NT2/D1 (cell line): ENCODE measurements at regions not wholly inside any gene's neighbourhood (a gene's known extent, or its start where the extent isn't known, plus 50 kb on each side); places are given as distances from the start of the nearest gene placed in this dataset.

Experiments used
- DNase-seq: peaks from one replicate; pipeline ENCODE4 v3.0.0-alpha.2; 2011; ENCODE audit warnings: low read depth, low spot score
- H3K27me3 ChIP-seq: 2 replicates; pipeline ENCODE4 v1.6.0; 2011; ENCODE audit warnings: mild to moderate bottlenecking; ENCODE audit not compliant: insufficient read length, insufficient read depth
- H3K36me3 ChIP-seq: 2 replicates; pipeline ENCODE4 v1.6.1; 2011; ENCODE audit warnings: mild to moderate bottlenecking, low read length, mixed read lengths; ENCODE audit not compliant: insufficient read depth, insufficient read length
- H3K4me1 ChIP-seq: 2 replicates; pipeline ENCODE4 v1.5.1; 2011; ENCODE audit not compliant: insufficient read depth, insufficient read length
- H3K4me3 ChIP-seq: 2 replicates; pipeline ENCODE4 v1.5.1; 2011; ENCODE audit warnings: low read depth; ENCODE audit not compliant: insufficient read length
- H3K9ac ChIP-seq: 2 replicates; pipeline ENCODE4 v1.6.0; 2011; ENCODE audit warnings: low read depth; ENCODE audit not compliant: insufficient read length
- H3K9me3 ChIP-seq: 2 replicates; pipeline ENCODE4 v1.5.1; 2011; ENCODE audit warnings: mild to moderate bottlenecking, low read length; ENCODE audit not compliant: insufficient read depth
- SUZ12 ChIP-seq: IDR thresholded peaks from 2 replicates; pipeline ENCODE4 v1.6.1; 2011; ENCODE audit not compliant: insufficient read length, insufficient read depth; ENCODE audit errors: extremely low read depth
- YY1 ChIP-seq: IDR thresholded peaks from 2 replicates; pipeline ENCODE4 v1.6.1; 2011; ENCODE audit not compliant: insufficient read length, insufficient read depth
- ZNF274 ChIP-seq: IDR thresholded peaks from 2 replicates; pipeline ENCODE4 v1.6.1; 2011; ENCODE audit warnings: mild to moderate bottlenecking, low read depth, low read length

GRCh38 chr5:112671687-112672086 lies 66.0 kb upstream of the APC start:
- Histone ChIP-seq H3K36me3 (no peaks in the 10 kb centered on the region), H3K9me3 (no peaks in the 10 kb centered on the region), H3K4me1 (no peaks in the 10 kb centered on the region), H3K9ac (no peak overlapping the region), H3K4me3 (no peak overlapping the region), H3K27me3 (no peaks in the 10 kb centered on the region)
- no peak for DNase-seq
- TF ChIP-seq ZNF274 (no peak), SUZ12 (no peak), YY1 (no peak)

GRCh38 chr5:112681481-112681908 lies 56.2 kb upstream of the APC start:
- TF ChIP-seq SUZ12 (no peak), ZNF274 (no peak), YY1 (no peak)
- Histone ChIP-seq H3K36me3 (no peaks in the 10 kb centered on the region), H3K9me3 (no peaks in the 10 kb centered on the region), H3K9ac (no peak overlapping the region), H3K4me3 (no peak overlapping the region), H3K27me3 (no peaks in the 10 kb centered on the region), H3K4me1 (no peaks in the 10 kb centered on the region)
- DNase-seq = no peak

- no peaks in the 10 kb centered on the region for H3K9me3 ChIP-seq
Observed at GRCh38 chr5:112682621-112683061, 55.0 kb upstream of the APC start.

GRCh38 chr5:112684121-112684520 lies 53.6 kb upstream of the APC start:
- H3K27me3 ChIP-seq = no peaks in the 10 kb centered on the region
- H3K4me1 ChIP-seq = no peaks in the 10 kb centered on the region
- no peak for DNase-seq
- H3K9me3 ChIP-seq = no peaks in the 10 kb centered on the region
- no peak overlapping the region for H3K9ac ChIP-seq
- no peak overlapping the region for H3K4me3 ChIP-seq
- H3K36me3 ChIP-seq = no peaks in the 10 kb centered on the region
- TF ChIP-seq SUZ12 (no peak), ZNF274 (no peak), YY1 (no peak)

More at GRCh38 chr5:112682621-112683061, 55.0 kb upstream of the APC start:
- Histone ChIP-seq H3K4me1 (no peaks in the 10 kb centered on the region), H3K36me3 (no peaks in the 10 kb centered on the region), H3K9ac (no peak overlapping the region), H3K27me3 (no peaks in the 10 kb centered on the region), H3K4me3 (no peak overlapping the region)
- no peak for DNase-seq
- TF ChIP-seq YY1 = no peak
- no peak for TF ChIP-seq ZNF274
- TF ChIP-seq SUZ12 = no peak

- no peak for DNase-seq
- Histone ChIP-seq H3K27me3 (no peaks in the 10 kb centered on the region), H3K4me3 (no peak overlapping the region), H3K9ac (no peak overlapping the region), H3K36me3 (no peaks in the 10 kb centered on the region), H3K4me1 (no peaks in the 10 kb centered on the region), H3K9me3 (no peaks in the 10 kb centered on the region)
- TF ChIP-seq SUZ12 (no peak), YY1 (no peak), ZNF274 (no peak)
Observed at GRCh38 chr5:112684737-112685136, 52.9 kb upstream of the APC start.

- Histone ChIP-seq H3K4me1 (no peaks in the 10 kb centered on the region), H3K9ac (no peak overlapping the region), H3K4me3 (no peak overlapping the region), H3K36me3 (no peaks in the 10 kb centered on the region), H3K27me3 (no peaks in the 10 kb centered on the region), H3K9me3 (no peaks in the 10 kb centered on the region)
- DNase-seq = no peak
- TF ChIP-seq ZNF274 (no peak), YY1 (no peak), SUZ12 (no peak)
Observed at GRCh38 chr5:112685386-112685785, 52.3 kb upstream of the APC start.

GRCh38 chr5:112685931-112686330 lies 51.8 kb upstream of the APC start:
- TF ChIP-seq SUZ12 (no peak), ZNF274 (no peak), YY1 (no peak)
- Histone ChIP-seq H3K9me3 (no peaks in the 10 kb centered on the region), H3K27me3 (no peaks in the 10 kb centered on the region), H3K4me1 (no peaks in the 10 kb centered on the region), H3K4me3 (no peak overlapping the region), H3K9ac (no peak overlapping the region), H3K36me3 (no peaks in the 10 kb centered on the region)
- no peak for DNase-seq
